ENCODE measurements at regions not wholly inside any gene's neighbourhood (a gene's known extent, or its start where the extent isn't known, plus 50 kb on each side); places are given as distances from the start of the nearest gene placed in this dataset.

DNA sequence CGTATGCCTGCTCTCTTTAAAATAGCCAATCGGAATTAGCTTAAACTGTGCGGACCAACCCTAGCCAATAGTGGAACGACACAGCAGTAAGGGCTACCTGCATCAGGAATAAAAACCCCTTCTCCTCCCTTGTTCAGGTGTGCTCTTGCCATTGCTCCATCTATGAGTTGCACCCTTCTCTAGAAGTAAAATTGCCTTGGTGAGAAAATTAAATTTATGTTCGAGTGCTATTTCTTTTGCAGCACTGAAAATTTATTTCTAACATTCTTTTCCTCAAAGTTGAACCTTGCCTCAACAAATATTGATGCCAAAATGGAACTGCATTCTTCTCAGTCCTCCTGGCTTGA lies 102.5 kb upstream of the SHB start:
- no peak for TF ChIP-seq SUZ12 (IDR thresholded peaks at IDR 0.05; ENCODE audit: extremely low read depth, insufficient read depth, insufficient read length)
- TF ChIP-seq YY1 (IDR thresholded peaks at IDR 0.05; ENCODE audit: insufficient read depth, insufficient read length), result no peak
- no peak for TF ChIP-seq ZNF274 (IDR thresholded peaks at IDR 0.05; ENCODE audit: low read depth, low read length)
